OCI-LY7 (cell line): ENCODE measurements at regions not wholly inside any gene's neighbourhood (a gene's known extent, or its start where the extent isn't known, plus 50 kb on each side); places are given as distances from the start of the nearest gene placed in this dataset.
A peak's percentile ranks its signal among the peaks of the same experiment; 100 is the strongest.
"Not testable (repeated sequence)": the region's sequence is repeated elsewhere in the genome, so short reads cannot be mapped to it uniquely, and the experiment has no call there.

Source experiments
- BruUV-seq: library from RNA; stranded (reverse); fragments of 400-500 nt; replicated peaks from 2 replicates; lab custom pipeline; 2021; lab: Mats Ljungman, UMichigan
- CTCF ChIA-PET: fragments of 300-600 bp; sonication (Branson Sonifier 250); formaldehyde crosslinking; loops from one replicate; lab custom pipeline; 2022; ENCODE audit warnings: antibody characterized with exemption; ENCODE audit not compliant: unreplicated experiment; lab: Charles Lee
- POLR2A ChIA-PET: fragments of 300-600 bp; sonication (Branson Sonifier 250); formaldehyde crosslinking; loops from one replicate; lab custom pipeline; 2022; ENCODE audit warnings: antibody characterized with exemption; lab: Charles Lee
- DNase-seq: peaks from one replicate; pipeline ENCODE4 v3.0.0-alpha.2; 2015; ENCODE audit warnings: low spot score
- H2AFZ ChIP-seq: fragments of 200-600 bp; sonication (generic), shearing (Covaris generic); 2 replicates; pipeline ENCODE4 v1.6.1; 2014; ENCODE audit warnings: mild to moderate bottlenecking, antibody characterized with exemption, low read length, moderate library complexity
- H3K27ac ChIP-seq: fragments of 200-600 bp; sonication (generic); 2 replicates; pipeline ENCODE4 v1.5.1; 2014; ENCODE audit warnings: mixed run types, low read depth, mild to moderate bottlenecking, moderate library complexity, low read length, inconsistent platforms; ENCODE audit not compliant: poor library complexity, severe bottlenecking
- H3K36me3 ChIP-seq: fragments of 200-600 bp; sonication (generic); 2 replicates; pipeline ENCODE4 v1.6.1; 2014; ENCODE audit warnings: mild to moderate bottlenecking, antibody characterized with exemption, low read length, moderate library complexity, mixed read lengths; ENCODE audit not compliant: insufficient read depth
- H3K4me1 ChIP-seq: fragments of 200-600 bp; sonication (generic); 2 replicates; pipeline ENCODE4 v1.5.1; 2014; ENCODE audit warnings: mild to moderate bottlenecking, low read length; ENCODE audit not compliant: insufficient read depth, poor library complexity, severe bottlenecking
- H3K4me2 ChIP-seq: fragments of 200-600 bp; sonication (generic); 2 replicates; pipeline ENCODE4 v1.6.1; 2014; ENCODE audit warnings: mild to moderate bottlenecking, low read length
- H3K4me3 ChIP-seq: fragments of 200-600 bp; sonication (generic); 2 replicates; pipeline ENCODE4 v1.5.1; 2014; ENCODE audit warnings: mild to moderate bottlenecking, low read depth, low read length; ENCODE audit not compliant: poor library complexity, severe bottlenecking
- H3K79me2 ChIP-seq: fragments of 200-600 bp; sonication (generic); 2 replicates; pipeline ENCODE4 v1.6.1; 2016; ENCODE audit warnings: low read depth, mild to moderate bottlenecking, low read length, moderate library complexity, mixed read lengths; ENCODE audit not compliant: insufficient read depth
- H3K9me2 ChIP-seq: fragments of 200-600 bp; sonication (generic); 2 replicates; pipeline ENCODE4 v1.6.1; 2016; ENCODE audit warnings: mild to moderate bottlenecking, low read length, mixed read lengths; ENCODE audit not compliant: insufficient read depth
- H3K9me3 ChIP-seq: fragments of 200-600 bp; sonication (generic); 2 replicates; pipeline ENCODE4 v1.6.1; 2014; ENCODE audit warnings: mild to moderate bottlenecking, mixed run types, low read length, mixed read lengths
- H4K20me1 ChIP-seq: fragments of 200-600 bp; sonication (generic); 2 replicates; pipeline ENCODE4 v1.6.1; 2014; ENCODE audit warnings: mild to moderate bottlenecking, antibody characterized with exemption, low read length, moderate library complexity, mixed read lengths; ENCODE audit not compliant: insufficient read depth
- CTCF ChIP-seq: fragments of 200-600 bp; sonication (generic); conservative IDR thresholded peaks from 2 replicates; pipeline ENCODE4 v1.5.1; 2014; ENCODE audit warnings: mild to moderate bottlenecking, antibody characterized with exemption, low read length, moderate library complexity, mixed read lengths
- EZH2phosphoT487 ChIP-seq: fragments of 200-600 bp; sonication (generic); IDR thresholded peaks from 2 replicates; pipeline ENCODE4 v1.6.1; 2018; ENCODE audit warnings: low read depth, borderline replicate concordance, mild to moderate bottlenecking, mixed run types, antibody characterized with exemption, low read length, moderate library complexity, mixed read lengths
- intact Hi-C: fragments of 100-400 bp; cut with micrococcal nuclease; formaldehyde crosslinking; loops from one replicate; pipeline ENCODE4 v1.10.0; 2022; ENCODE audit not compliant: unreplicated experiment

- no TSS peak for BruUV-seq
- no peaks in the 10 kb centered on the region for H3K36me3 ChIP-seq
- no peaks in the 10 kb centered on the region for H3K4me1 ChIP-seq
- no peaks in the 10 kb centered on the region for H3K9me3 ChIP-seq
- H2AFZ ChIP-seq: no peak overlapping the region
- POLR2A ChIA-PET: no interaction called here
- H3K79me2 ChIP-seq: no peaks in the 10 kb centered on the region
- no peak overlapping the region for H3K4me2 ChIP-seq
- DNase-seq: peak; percentile 43
- intact Hi-C loops: loop anchor here (1.0 kb wide), 1 partner anchor 312 kb away; no protein-coding TSS in a partner anchor
- TF ChIP-seq EZH2phosphoT487 (no peak), CTCF (peak; percentile 72)
- no peaks in the 10 kb centered on the region for H3K9me2 ChIP-seq
- CTCF ChIA-PET: no interaction called here
- H3K4me3 ChIP-seq: no peak overlapping the region
- H3K27ac ChIP-seq: no peak overlapping the region
- H4K20me1 ChIP-seq: no peaks in the 10 kb centered on the region
These were observed 78.0 kb upstream of the DRD5 start for GRCh38 chr4:9703391-9703790.

GRCh38 chr4:9704126-9704525 is 77.3 kb upstream of the DRD5 start:
- H3K4me2 ChIP-seq, intact Hi-C loops, H3K4me1 ChIP-seq, H4K20me1 ChIP-seq, CTCF ChIA-PET, H3K9me2 ChIP-seq, BruUV-seq, H3K9me3 ChIP-seq, DNase-seq, H3K4me3 ChIP-seq, H3K79me2 ChIP-seq, H2AFZ ChIP-seq, H3K36me3 ChIP-seq, POLR2A ChIA-PET, H3K27ac ChIP-seq: not testable (repeated sequence)

GRCh38 chr4:9704551-9705332 is 76.7 kb upstream of the DRD5 start:
- no peaks in the 10 kb centered on the region for H3K9me2 ChIP-seq
- BruUV-seq: no TSS peak
- H3K4me3 ChIP-seq: no peak overlapping the region
- H3K9me3 ChIP-seq: no peaks in the 10 kb centered on the region
- H2AFZ ChIP-seq: no peak overlapping the region
- intact Hi-C loops: no loop called here
- no peak for DNase-seq
- H3K4me1 ChIP-seq: no peaks in the 10 kb centered on the region
- H3K79me2 ChIP-seq: no peaks in the 10 kb centered on the region
- CTCF ChIA-PET: no interaction called here
- POLR2A ChIA-PET: no interaction called here
- no peaks in the 10 kb centered on the region for H4K20me1 ChIP-seq
- no peak overlapping the region for H3K27ac ChIP-seq
- no peaks in the 10 kb centered on the region for H3K36me3 ChIP-seq
- no peak overlapping the region for H3K4me2 ChIP-seq
- TF ChIP-seq EZH2phosphoT487: no peak
- TF ChIP-seq CTCF: no peak

GRCh38 chr4:9707281-9707680 is 74.2 kb upstream of the DRD5 start:
- H3K79me2 ChIP-seq, DNase-seq, POLR2A ChIA-PET, H3K4me2 ChIP-seq, BruUV-seq, H3K36me3 ChIP-seq, H3K4me1 ChIP-seq, H3K4me3 ChIP-seq, H3K9me2 ChIP-seq, H4K20me1 ChIP-seq, H2AFZ ChIP-seq, intact Hi-C loops, H3K9me3 ChIP-seq, H3K27ac ChIP-seq: not testable (repeated sequence)
- CTCF ChIA-PET: interaction anchor here (0.6 kb wide), 1 partner anchor 308 kb away, joined by 3 read pairs; no protein-coding TSS in a partner anchor

- H3K27ac ChIP-seq, H3K4me1 ChIP-seq, BruUV-seq, POLR2A ChIA-PET, H3K36me3 ChIP-seq, CTCF ChIA-PET, H3K9me2 ChIP-seq, H3K4me2 ChIP-seq, H2AFZ ChIP-seq, H3K4me3 ChIP-seq, H3K79me2 ChIP-seq, H3K9me3 ChIP-seq, H4K20me1 ChIP-seq, intact Hi-C loops, DNase-seq: not testable (repeated sequence)
These were observed 73.5 kb upstream of the DRD5 start for GRCh38 chr4:9707936-9708335.
